CD8-positive, alpha-beta memory T cell (primary cell): ENCODE measurements at regions not wholly inside any gene's neighbourhood (a gene's known extent, or its start where the extent isn't known, plus 50 kb on each side); places are given as distances from the start of the nearest gene placed in this dataset.
"Not testable (repeated sequence)": the region's sequence is repeated elsewhere in the genome, so short reads cannot be mapped to it uniquely, and the experiment has no call there.

Source experiments
- CTCF ChIA-PET: fragments of 350-600 bp; sonication (Branson Sonifier 250); formaldehyde crosslinking; loops from one replicate; lab custom pipeline; 2021; ENCODE audit warnings: antibody characterized with exemption; lab: Charles Lee
- POLR2A ChIA-PET: fragments of 350-600 bp; sonication (Branson Sonifier 250); formaldehyde crosslinking; loops from one replicate; lab custom pipeline; 2021; ENCODE audit warnings: antibody characterized with exemption; lab: Charles Lee
- DNase-seq, 5 donors: peaks; one replicate each; pipeline versions ENCODE4 v3.0.0 to v3.0.0-alpha.2; 2020 to 2022; ENCODE audit warnings: mixed read lengths in 1 of 5
- H3K27ac ChIP-seq: one replicate; pipeline ENCODE4 v1.7.0; 2013; ENCODE audit warnings: low read depth, mild to moderate bottlenecking, low read length, moderate library complexity
- H3K27me3 ChIP-seq: 2 replicates; pipeline ENCODE4 v1.7.0; 2013; ENCODE audit warnings: low read length, mild to moderate bottlenecking; ENCODE audit not compliant: insufficient read depth, poor library complexity, severe bottlenecking
- H3K36me3 ChIP-seq: 2 replicates; pipeline ENCODE4 v1.7.0; 2013; ENCODE audit warnings: mild to moderate bottlenecking, low read length, moderate library complexity; ENCODE audit not compliant: insufficient read depth
- H3K4me1 ChIP-seq: 2 replicates; pipeline ENCODE4 v1.7.0; 2013; ENCODE audit warnings: mild to moderate bottlenecking, low read length, moderate library complexity; ENCODE audit not compliant: insufficient read depth
- H3K4me3 ChIP-seq: 2 replicates; pipeline ENCODE4 v1.7.0; 2013; ENCODE audit warnings: mild to moderate bottlenecking, low read length
- H3K9me3 ChIP-seq: 2 replicates; pipeline ENCODE4 v1.7.0; 2013; ENCODE audit warnings: mild to moderate bottlenecking, low read length
- H3K27ac Mint-ChIP-seq, 8 donors: one replicate each; pipeline ENCODE4 v1.8.0; 2020 to 2021; ENCODE audit warnings: mixed read lengths in 8 of 8, mild to moderate bottlenecking in 6 of 8, inconsistent platforms in 3 of 8, moderate library complexity in 3 of 8
- H3K27me3 Mint-ChIP-seq, 2 donors: one replicate each; pipeline ENCODE4 v1.8.0; 2020 to 2021; ENCODE audit warnings: mixed read lengths in 2 of 2, mild to moderate bottlenecking in 1 of 2, moderate library complexity in 1 of 2
- H3K36me3 Mint-ChIP-seq, 3 donors: one replicate each; pipeline ENCODE4 v1.8.0; 2020 to 2021; ENCODE audit warnings: mixed read lengths in 3 of 3, inconsistent platforms in 1 of 3, mild to moderate bottlenecking in 1 of 3
- H3K4me1 Mint-ChIP-seq, 3 donors: one replicate each; pipeline ENCODE4 v1.8.0; 2020 to 2021; ENCODE audit warnings: mixed read lengths in 3 of 3, inconsistent platforms in 1 of 3, mild to moderate bottlenecking in 1 of 3
- H3K4me3 Mint-ChIP-seq, 7 donors: one replicate each; pipeline ENCODE4 v1.8.0; 2020 to 2021; ENCODE audit warnings: mixed read lengths in 7 of 7, mild to moderate bottlenecking in 6 of 7, moderate library complexity in 4 of 7, inconsistent platforms in 2 of 7
- H3K9me3 Mint-ChIP-seq, 5 donors: one replicate each; pipeline ENCODE4 v1.8.0; 2020 to 2022; ENCODE audit warnings: mixed read lengths in 5 of 5, mild to moderate bottlenecking in 3 of 5, moderate library complexity in 2 of 5, inconsistent platforms in 1 of 5

DNA sequence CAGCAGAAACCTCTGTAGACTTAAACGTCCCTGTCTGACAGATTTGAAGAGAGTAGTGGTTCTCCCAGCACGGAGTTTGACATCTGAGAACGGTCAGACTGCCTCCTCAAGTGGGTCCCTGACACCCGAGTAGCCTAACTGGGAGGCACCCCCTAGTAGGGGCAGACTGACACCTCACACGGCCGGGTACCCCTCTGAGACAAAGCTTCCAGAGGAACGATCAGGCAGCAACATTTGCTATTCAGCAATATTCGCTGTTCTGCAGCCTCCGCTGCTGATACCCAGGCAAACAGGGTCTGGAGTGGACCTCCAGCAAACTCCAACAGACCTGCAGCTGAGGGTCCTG is 61.5 kb upstream of the ATP2C1 start:
- H3K27me3 Mint-ChIP-seq, H3K36me3 Mint-ChIP-seq, H3K27ac ChIP-seq, H3K4me3 ChIP-seq, DNase-seq, H3K27me3 ChIP-seq, H3K4me1 Mint-ChIP-seq, H3K36me3 ChIP-seq, H3K4me3 Mint-ChIP-seq, H3K4me1 ChIP-seq, H3K9me3 ChIP-seq, H3K27ac Mint-ChIP-seq, CTCF ChIA-PET, POLR2A ChIA-PET, H3K9me3 Mint-ChIP-seq: not testable (repeated sequence)

- Histone ChIP-seq H3K4me1 (no peaks in the 10 kb centered on the region), H3K4me3 (no peak overlapping the region), H3K27ac (no peak overlapping the region), H3K27me3 (no peaks in the 10 kb centered on the region), H3K36me3 (no peaks in the 10 kb centered on the region), H3K9me3 (no peaks in the 10 kb centered on the region)
- Mint-ChIP-seq H3K36me3 (no peaks in the 10 kb centered on the region), H3K27me3 (peaks cover 3 to 6% of the 10 kb centered on the region in 2 donors), H3K4me3 (no peak overlapping the region), H3K9me3 (no peaks in the 10 kb centered on the region), H3K4me1 (no peaks in the 10 kb centered on the region), H3K27ac (no peak overlapping the region)
- DNase-seq = no peak
- ChIA-PET POLR2A (no interaction called here), CTCF (no interaction called here)
Observed at GRCh38 chr3:130834476-130834875, 59.4 kb upstream of the ATP2C1 start.

DNA sequence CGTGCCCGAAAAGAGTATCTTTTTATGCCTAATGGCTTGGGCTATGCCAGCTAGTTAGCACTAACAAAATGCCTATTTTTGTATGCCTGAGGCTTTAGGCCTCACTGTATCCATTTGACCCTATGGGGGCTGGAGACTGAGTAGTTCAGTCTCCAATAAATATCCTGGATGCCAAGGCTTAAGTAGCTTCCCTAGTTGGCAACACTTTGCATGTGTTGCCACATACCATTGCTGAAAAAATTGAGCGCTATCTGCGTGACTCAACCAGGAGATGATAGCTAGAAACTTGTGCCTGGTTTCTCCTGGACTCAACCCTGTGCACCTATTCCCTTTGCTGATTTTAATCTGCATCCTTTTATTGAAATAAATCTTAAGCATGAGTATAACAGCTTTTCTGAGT is 58.4 kb upstream of the ATP2C1 start:
- ChIA-PET CTCF (no interaction called here), POLR2A (no interaction called here)
- Mint-ChIP-seq H3K36me3 (no peaks in the 10 kb centered on the region), H3K27me3 (peaks cover 3 to 5% of the 10 kb centered on the region in 2 donors), H3K9me3 (no peaks in the 10 kb centered on the region), H3K27ac (no peak overlapping the region), H3K4me1 (no peaks in the 10 kb centered on the region), H3K4me3 (no peak overlapping the region)
- DNase-seq = no peak
- no peak overlapping the region for H3K4me3 ChIP-seq
- H3K36me3 ChIP-seq = no peaks in the 10 kb centered on the region
- H3K27ac ChIP-seq = no peak overlapping the region
- H3K9me3 ChIP-seq = no peaks in the 10 kb centered on the region
- H3K4me1 ChIP-seq = no peaks in the 10 kb centered on the region
- H3K27me3 ChIP-seq = no peaks in the 10 kb centered on the region

- ChIA-PET CTCF (interaction anchor here (1.0 kb wide), 1 partner anchor 77 kb away, joined by 3 read pairs; no protein-coding TSS in a partner anchor), POLR2A (no interaction called here)
- H3K36me3 Mint-ChIP-seq = no peaks in the 10 kb centered on the region
- Histone ChIP-seq H3K9me3 (no peaks in the 10 kb centered on the region), H3K27me3 (no peaks in the 10 kb centered on the region), H3K4me3 (no peak overlapping the region), H3K36me3 (no peaks in the 10 kb centered on the region), H3K27ac (no peak overlapping the region), H3K4me1 (no peaks in the 10 kb centered on the region)
- H3K27ac Mint-ChIP-seq = no peak overlapping the region
- H3K27me3 Mint-ChIP-seq = peaks cover 2 to 5% of the 10 kb centered on the region in 2 donors
- no peak overlapping the region for H3K4me3 Mint-ChIP-seq
- no peak for DNase-seq
- H3K4me1 Mint-ChIP-seq = no peaks in the 10 kb centered on the region
- no peaks in the 10 kb centered on the region for H3K9me3 Mint-ChIP-seq
Observed at GRCh38 chr3:130838898-130839600, 54.8 kb upstream of the ATP2C1 start.

DNA sequence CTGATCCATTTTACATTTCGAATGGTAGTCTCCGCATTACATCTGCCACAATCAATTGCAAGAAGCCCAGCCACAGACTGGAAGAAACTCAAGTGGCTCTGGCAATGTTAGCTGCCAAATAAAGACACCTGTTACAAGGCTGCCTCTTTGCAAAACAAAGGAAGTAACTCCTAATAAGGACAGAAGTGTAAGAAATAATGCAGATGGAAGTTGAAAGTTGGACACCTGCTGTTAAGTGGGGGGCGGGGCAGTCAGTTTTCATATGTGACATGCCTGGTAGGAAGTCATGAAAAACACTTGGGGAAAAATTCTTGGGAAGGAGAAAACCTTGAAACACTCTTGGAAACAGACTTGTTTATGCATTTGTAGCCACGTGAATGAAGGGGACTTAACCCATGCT is 54.1 kb upstream of the ATP2C1 start:
- Histone ChIP-seq H3K36me3 (no peaks in the 10 kb centered on the region), H3K4me3 (no peak overlapping the region), H3K27ac (no peak overlapping the region), H3K4me1 (no peaks in the 10 kb centered on the region), H3K27me3 (no peaks in the 10 kb centered on the region), H3K9me3 (no peaks in the 10 kb centered on the region)
- Mint-ChIP-seq H3K4me1 (no peaks in the 10 kb centered on the region), H3K27ac (no peak overlapping the region), H3K27me3 (peaks cover 2 to 5% of the 10 kb centered on the region in 2 donors), H3K9me3 (no peaks in the 10 kb centered on the region), H3K36me3 (no peaks in the 10 kb centered on the region), H3K4me3 (no peak overlapping the region)
- no peak for DNase-seq
- POLR2A ChIA-PET = no interaction called here
- CTCF ChIA-PET = interaction anchor here (1.0 kb wide), 1 partner anchor 80 kb away, joined by 3 read pairs; no protein-coding TSS in a partner anchor

DNA sequence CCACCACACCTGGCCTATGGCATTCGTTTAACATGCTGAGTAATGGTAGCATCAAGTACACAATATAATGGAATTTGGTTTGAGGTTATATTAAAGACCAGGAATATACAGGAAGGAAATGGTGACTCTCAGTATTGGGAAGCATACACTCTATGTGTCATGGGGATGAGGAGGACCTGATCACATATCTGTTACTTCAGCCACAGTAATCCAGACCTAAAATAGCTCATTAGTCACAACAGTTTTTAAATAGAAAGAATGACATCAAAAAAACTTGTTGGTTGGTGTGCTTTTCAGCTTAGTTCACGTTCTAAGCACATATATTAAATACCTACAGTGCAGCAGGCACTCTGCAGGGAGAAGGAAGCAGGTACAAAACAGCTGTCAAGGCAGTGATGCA is 52.5 kb upstream of the ATP2C1 start:
- H3K4me3 ChIP-seq = no peak overlapping the region
- H3K9me3 Mint-ChIP-seq = no peaks in the 10 kb centered on the region
- H3K27ac Mint-ChIP-seq = no peak overlapping the region
- peaks cover 3 to 8% of the 10 kb centered on the region in 2 donors for H3K27me3 Mint-ChIP-seq
- no peak overlapping the region for H3K27ac ChIP-seq
- H3K36me3 Mint-ChIP-seq = no peaks in the 10 kb centered on the region
- H3K4me3 Mint-ChIP-seq = no peak overlapping the region
- H3K27me3 ChIP-seq = no peaks in the 10 kb centered on the region
- POLR2A ChIA-PET = no interaction called here
- no peaks in the 10 kb centered on the region for H3K9me3 ChIP-seq
- no peaks in the 10 kb centered on the region for H3K4me1 ChIP-seq
- H3K4me1 Mint-ChIP-seq = no peaks in the 10 kb centered on the region
- CTCF ChIA-PET = no interaction called here
- no peak for DNase-seq
- no peaks in the 10 kb centered on the region for H3K36me3 ChIP-seq

DNA sequence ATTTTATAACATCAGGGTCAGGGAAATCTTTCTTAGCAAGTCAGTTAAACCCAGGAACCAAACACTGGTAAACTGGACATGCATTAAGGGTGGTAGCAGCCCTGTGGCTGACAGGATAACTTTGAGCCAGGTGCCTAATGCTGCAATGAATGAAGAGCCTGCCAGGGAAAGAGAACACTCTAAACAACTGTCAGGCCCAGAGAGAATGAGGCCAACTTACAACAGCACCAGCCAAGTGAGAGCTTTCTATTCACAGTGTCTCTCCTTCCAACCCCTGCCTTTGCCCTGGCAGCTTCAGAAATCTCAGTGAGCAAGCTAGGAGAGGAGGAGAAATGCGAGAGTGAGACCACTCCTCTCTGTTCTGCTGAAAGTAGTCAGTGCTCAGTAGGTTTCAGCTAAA is 50.4 kb upstream of the ATP2C1 start:
- Histone ChIP-seq H3K27me3 (no peaks in the 10 kb centered on the region), H3K27ac (no peak overlapping the region), H3K4me3 (no peak overlapping the region), H3K36me3 (no peaks in the 10 kb centered on the region), H3K9me3 (no peaks in the 10 kb centered on the region), H3K4me1 (no peaks in the 10 kb centered on the region)
- peak overlapping the region in 1 of 8 donors; percentile 38 for H3K27ac Mint-ChIP-seq
- CTCF ChIA-PET = no interaction called here
- H3K4me3 Mint-ChIP-seq = no peak overlapping the region
- H3K27me3 Mint-ChIP-seq = peaks cover 6 to 8% of the 10 kb centered on the region in 2 donors
- no peak for DNase-seq
- no peaks in the 10 kb centered on the region for H3K4me1 Mint-ChIP-seq
- H3K9me3 Mint-ChIP-seq = no peaks in the 10 kb centered on the region
- H3K36me3 Mint-ChIP-seq = no peaks in the 10 kb centered on the region
- POLR2A ChIA-PET = no interaction called here
